Transverse colon (tissue), 3 donors: ENCODE measurements at regions not wholly inside any gene's neighbourhood (a gene's known extent, or its start where the extent isn't known, plus 50 kb on each side); places are given as distances from the start of the nearest gene placed in this dataset.

Source experiments
- EP300 ChIP-seq: sonication (generic); formaldehyde crosslinking; IDR thresholded peaks from one replicate; pipeline ENCODE4 v1.6.1; 2017; ENCODE audit warnings: antibody characterized with exemption, low read depth
- POLR2A ChIP-seq: fragments of 450-650 bp; IDR thresholded peaks from one replicate; pipeline ENCODE4 v1.6.1; 2016; ENCODE audit warnings: antibody characterized with exemption, mild to moderate bottlenecking, moderate library complexity
- TF ChIP-seq, protein P1 (sequence below), 5 experiments: fragments of 200-600 bp in 3 of 5; fragments of 450-650 bp in 2 of 5; sonication (generic) in 3 of 5; IDR thresholded peaks; 1 replicate in 2 of 5; 2 replicates in 3 of 5; pipeline ENCODE4 v1.5.1; 2016 to 2017; ENCODE audit warnings: antibody characterized with exemption in 5 of 5, inconsistent platforms in 3 of 5, mild to moderate bottlenecking in 2 of 5, moderate library complexity in 1 of 5

DNA sequence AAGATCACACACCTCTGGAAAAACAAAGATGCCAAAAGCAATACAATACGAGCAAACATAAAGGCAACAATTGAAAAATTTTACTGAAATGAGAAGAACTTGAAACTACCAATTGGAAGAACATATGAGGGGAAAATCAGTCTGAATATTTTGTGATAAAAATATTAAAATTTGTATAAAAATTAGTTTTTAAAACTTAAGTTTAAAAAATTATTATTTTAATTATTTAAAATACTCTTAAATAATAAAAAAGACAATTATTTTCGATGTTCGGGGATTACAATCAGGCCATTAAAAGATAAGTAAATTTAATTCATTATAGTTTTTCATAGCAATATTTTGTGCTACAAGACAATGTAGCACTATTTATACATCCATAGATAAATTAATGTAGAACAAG, 1239.3 kb downstream of the AMY1C start:
- TF ChIP-seq, protein P1, sequence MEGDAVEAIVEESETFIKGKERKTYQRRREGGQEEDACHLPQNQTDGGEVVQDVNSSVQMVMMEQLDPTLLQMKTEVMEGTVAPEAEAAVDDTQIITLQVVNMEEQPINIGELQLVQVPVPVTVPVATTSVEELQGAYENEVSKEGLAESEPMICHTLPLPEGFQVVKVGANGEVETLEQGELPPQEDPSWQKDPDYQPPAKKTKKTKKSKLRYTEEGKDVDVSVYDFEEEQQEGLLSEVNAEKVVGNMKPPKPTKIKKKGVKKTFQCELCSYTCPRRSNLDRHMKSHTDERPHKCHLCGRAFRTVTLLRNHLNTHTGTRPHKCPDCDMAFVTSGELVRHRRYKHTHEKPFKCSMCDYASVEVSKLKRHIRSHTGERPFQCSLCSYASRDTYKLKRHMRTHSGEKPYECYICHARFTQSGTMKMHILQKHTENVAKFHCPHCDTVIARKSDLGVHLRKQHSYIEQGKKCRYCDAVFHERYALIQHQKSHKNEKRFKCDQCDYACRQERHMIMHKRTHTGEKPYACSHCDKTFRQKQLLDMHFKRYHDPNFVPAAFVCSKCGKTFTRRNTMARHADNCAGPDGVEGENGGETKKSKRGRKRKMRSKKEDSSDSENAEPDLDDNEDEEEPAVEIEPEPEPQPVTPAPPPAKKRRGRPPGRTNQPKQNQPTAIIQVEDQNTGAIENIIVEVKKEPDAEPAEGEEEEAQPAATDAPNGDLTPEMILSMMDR (IDR thresholded peaks at IDR 0.05): no peak
- TF ChIP-seq POLR2A (no peak), EP300 (no peak)
